K562 (cell line): ENCODE measurements at regions not wholly inside any gene's neighbourhood (a gene's known extent, or its start where the extent isn't known, plus 50 kb on each side); places are given as distances from the start of the nearest gene placed in this dataset.

Experiments used
- DNMT1 ChIP-seq: fragments of 450-650 bp; IDR thresholded peaks from 2 replicates; pipeline ENCODE4 v1.6.1; 2016; ENCODE audit warnings: antibody characterized with exemption, mild to moderate bottlenecking
- GATAD2B ChIP-seq: fragments of 450-650 bp; IDR thresholded peaks from 2 replicates; pipeline ENCODE4 v1.6.1; 2017; ENCODE audit warnings: mild to moderate bottlenecking, borderline replicate concordance
- HLTF ChIP-seq: fragments of 450-650 bp; IDR thresholded peaks from 2 replicates; pipeline ENCODE4 v1.6.1; 2016
- HNRNPUL1 ChIP-seq: fragments of 200-400 bp; formaldehyde crosslinking; IDR thresholded peaks from 2 replicates; pipeline ENCODE4 v1.6.1; 2017; ENCODE audit warnings: low read length
- NCOR1 ChIP-seq: fragments of 450-650 bp; IDR thresholded peaks from 2 replicates; pipeline ENCODE4 v1.6.1; 2016; ENCODE audit warnings: mild to moderate bottlenecking, moderate library complexity
- NR2C1 ChIP-seq, 2 experiments: fragments of 450-650 bp; IDR thresholded peaks; 2 replicates each; pipeline ENCODE4 v1.6.1; 2017; ENCODE audit warnings: mild to moderate bottlenecking in 2 of 2, antibody characterized with exemption in 1 of 2, inconsistent platforms in 1 of 2, missing compliant biosample characterization in 1 of 2, missing genetic modification characterization in 1 of 2
- PCBP1 ChIP-seq: fragments of 200-400 bp; formaldehyde crosslinking; IDR thresholded peaks from 2 replicates; pipeline ENCODE4 v1.6.1; 2018; ENCODE audit warnings: mild to moderate bottlenecking, low read depth, low read length; ENCODE audit not compliant: poor library complexity, severe bottlenecking
- RB1 ChIP-seq: fragments of 450-650 bp; IDR thresholded peaks from 2 replicates; pipeline ENCODE4 v1.6.1; 2017; ENCODE audit warnings: low read depth, mild to moderate bottlenecking
- RBM15 ChIP-seq: fragments of 200-400 bp; formaldehyde crosslinking; IDR thresholded peaks from 2 replicates; pipeline ENCODE4 v1.6.1; 2018; ENCODE audit warnings: mild to moderate bottlenecking, low read length, moderate library complexity; ENCODE audit not compliant: insufficient read depth
- SAFB ChIP-seq: fragments of 200-400 bp; formaldehyde crosslinking; IDR thresholded peaks from 2 replicates; pipeline ENCODE4 v1.6.1; 2017; ENCODE audit warnings: low read depth, low read length, borderline replicate concordance
- SOX6 ChIP-seq: fragments of 450-650 bp; IDR thresholded peaks from 2 replicates; pipeline ENCODE4 v1.6.1; 2014; ENCODE audit warnings: mild to moderate bottlenecking
- ZNF699 ChIP-seq: fragments of 250-450 bp; sonication (Bioruptor Pico); IDR thresholded peaks from 2 replicates; pipeline ENCODE4 v1.8.0; 2021; ENCODE audit warnings: mild to moderate bottlenecking, moderate library complexity; ENCODE audit not compliant: insufficient replicate concordance
- TF ChIP-seq, protein P1 (sequence below): fragments of 150-350 bp; IDR thresholded peaks from 2 replicates; pipeline ENCODE4 v1.6.1; 2014; ENCODE audit warnings: low read depth, mild to moderate bottlenecking, low read length, borderline replicate concordance
- TF ChIP-seq, protein P2 (sequence below): sonication (generic); formaldehyde crosslinking; IDR thresholded peaks from 2 replicates; pipeline ENCODE4 v1.8.1; 2022; ENCODE audit warnings: missing genetic modification reagents
- TF ChIP-seq, protein P3 (sequence below): sonication (generic); formaldehyde crosslinking; IDR thresholded peaks from 2 replicates; pipeline ENCODE4 v1.8.0; 2022; ENCODE audit warnings: missing genetic modification reagents, mild to moderate bottlenecking, moderate library complexity, borderline replicate concordance
- TF ChIP-seq, protein P4 (sequence below), 3 experiments: fragments of 200-800 bp in 1 of 3; sonication (Bioruptor generic) in 1 of 3; sonication (generic) in 1 of 3; formaldehyde crosslinking in 1 of 3; IDR thresholded peaks; 2 replicates each; pipeline versions ENCODE4 v1.6.1 to v1.8.0; 2016 to 2022; ENCODE audit warnings: mild to moderate bottlenecking in 2 of 3, missing compliant biosample characterization in 2 of 3, missing genetic modification characterization in 2 of 3, missing genetic modification reagents in 1 of 3
- TF ChIP-seq, protein P5 (sequence below): IDR thresholded peaks from 2 replicates; pipeline ENCODE4 v1.6.1; 2014; ENCODE audit warnings: antibody characterized with exemption
- TF ChIP-seq, protein P6 (sequence below): fragments of 450-650 bp; formaldehyde crosslinking; IDR thresholded peaks from 2 replicates; pipeline ENCODE4 v1.4.0; 2022; ENCODE audit warnings: mild to moderate bottlenecking, moderate library complexity

DNA sequence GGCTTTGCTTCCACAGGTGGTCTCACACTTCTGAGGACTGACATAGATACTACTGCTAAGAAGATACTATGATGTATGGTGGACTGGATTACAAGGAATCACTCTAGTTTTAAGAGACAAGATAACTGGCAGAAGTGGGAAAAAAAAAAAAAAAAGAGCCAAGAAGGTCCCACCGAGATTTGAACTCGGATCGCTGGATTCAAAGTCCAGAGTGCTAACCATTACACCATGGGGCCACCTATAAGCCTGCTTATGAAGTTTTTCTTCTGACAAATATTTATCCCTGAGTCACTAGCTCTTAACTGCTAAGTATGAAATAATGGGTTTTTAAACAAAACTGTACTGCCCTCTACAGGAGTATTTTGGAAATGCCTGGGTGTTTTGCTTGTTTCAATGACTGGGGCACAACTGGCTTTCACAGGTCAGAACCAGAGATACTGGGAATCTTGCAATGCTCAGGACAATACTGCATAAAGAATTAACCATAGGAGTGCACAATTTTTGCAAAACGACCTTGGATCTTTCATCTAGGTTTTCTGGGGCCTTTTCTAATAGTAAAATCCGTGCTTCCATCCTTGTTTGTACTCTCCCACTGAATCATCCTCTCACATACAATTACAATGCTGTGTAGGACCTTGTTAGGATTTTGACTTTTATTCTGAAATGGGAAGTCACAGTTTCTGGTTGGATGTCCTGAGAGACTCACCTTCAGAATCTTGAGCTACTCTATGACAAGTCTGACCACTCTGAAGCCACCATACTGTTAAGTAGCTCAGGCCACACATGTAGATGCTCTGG is 116.3 kb downstream of the OR2B2 start (continued):
- TF ChIP-seq, protein P1, sequence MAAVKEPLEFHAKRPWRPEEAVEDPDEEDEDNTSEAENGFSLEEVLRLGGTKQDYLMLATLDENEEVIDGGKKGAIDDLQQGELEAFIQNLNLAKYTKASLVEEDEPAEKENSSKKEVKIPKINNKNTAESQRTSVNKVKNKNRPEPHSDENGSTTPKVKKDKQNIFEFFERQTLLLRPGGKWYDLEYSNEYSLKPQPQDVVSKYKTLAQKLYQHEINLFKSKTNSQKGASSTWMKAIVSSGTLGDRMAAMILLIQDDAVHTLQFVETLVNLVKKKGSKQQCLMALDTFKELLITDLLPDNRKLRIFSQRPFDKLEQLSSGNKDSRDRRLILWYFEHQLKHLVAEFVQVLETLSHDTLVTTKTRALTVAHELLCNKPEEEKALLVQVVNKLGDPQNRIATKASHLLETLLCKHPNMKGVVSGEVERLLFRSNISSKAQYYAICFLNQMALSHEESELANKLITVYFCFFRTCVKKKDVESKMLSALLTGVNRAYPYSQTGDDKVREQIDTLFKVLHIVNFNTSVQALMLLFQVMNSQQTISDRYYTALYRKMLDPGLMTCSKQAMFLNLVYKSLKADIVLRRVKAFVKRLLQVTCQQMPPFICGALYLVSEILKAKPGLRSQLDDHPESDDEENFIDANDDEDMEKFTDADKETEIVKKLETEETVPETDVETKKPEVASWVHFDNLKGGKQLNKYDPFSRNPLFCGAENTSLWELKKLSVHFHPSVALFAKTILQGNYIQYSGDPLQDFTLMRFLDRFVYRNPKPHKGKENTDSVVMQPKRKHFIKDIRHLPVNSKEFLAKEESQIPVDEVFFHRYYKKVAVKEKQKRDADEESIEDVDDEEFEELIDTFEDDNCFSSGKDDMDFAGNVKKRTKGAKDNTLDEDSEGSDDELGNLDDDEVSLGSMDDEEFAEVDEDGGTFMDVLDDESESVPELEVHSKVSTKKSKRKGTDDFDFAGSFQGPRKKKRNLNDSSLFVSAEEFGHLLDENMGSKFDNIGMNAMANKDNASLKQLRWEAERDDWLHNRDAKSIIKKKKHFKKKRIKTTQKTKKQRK, result no peak
- TF ChIP-seq, protein P2, sequence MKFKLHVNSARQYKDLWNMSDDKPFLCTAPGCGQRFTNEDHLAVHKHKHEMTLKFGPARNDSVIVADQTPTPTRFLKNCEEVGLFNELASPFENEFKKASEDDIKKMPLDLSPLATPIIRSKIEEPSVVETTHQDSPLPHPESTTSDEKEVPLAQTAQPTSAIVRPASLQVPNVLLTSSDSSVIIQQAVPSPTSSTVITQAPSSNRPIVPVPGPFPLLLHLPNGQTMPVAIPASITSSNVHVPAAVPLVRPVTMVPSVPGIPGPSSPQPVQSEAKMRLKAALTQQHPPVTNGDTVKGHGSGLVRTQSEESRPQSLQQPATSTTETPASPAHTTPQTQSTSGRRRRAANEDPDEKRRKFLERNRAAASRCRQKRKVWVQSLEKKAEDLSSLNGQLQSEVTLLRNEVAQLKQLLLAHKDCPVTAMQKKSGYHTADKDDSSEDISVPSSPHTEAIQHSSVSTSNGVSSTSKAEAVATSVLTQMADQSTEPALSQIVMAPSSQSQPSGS (CRISPR knock-in tag), result no peak
- TF ChIP-seq, protein P3, sequence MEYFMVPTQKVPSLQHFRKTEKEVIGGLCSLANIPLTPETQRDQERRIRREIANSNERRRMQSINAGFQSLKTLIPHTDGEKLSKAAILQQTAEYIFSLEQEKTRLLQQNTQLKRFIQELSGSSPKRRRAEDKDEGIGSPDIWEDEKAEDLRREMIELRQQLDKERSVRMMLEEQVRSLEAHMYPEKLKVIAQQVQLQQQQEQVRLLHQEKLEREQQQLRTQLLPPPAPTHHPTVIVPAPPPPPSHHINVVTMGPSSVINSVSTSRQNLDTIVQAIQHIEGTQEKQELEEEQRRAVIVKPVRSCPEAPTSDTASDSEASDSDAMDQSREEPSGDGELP (CRISPR knock-in tag), result no peak
- TF ChIP-seq SAFB, result no peak
- no peak for TF ChIP-seq RBM15
- peak; percentile 76 for TF ChIP-seq GATAD2B
- TF ChIP-seq, protein P4, sequence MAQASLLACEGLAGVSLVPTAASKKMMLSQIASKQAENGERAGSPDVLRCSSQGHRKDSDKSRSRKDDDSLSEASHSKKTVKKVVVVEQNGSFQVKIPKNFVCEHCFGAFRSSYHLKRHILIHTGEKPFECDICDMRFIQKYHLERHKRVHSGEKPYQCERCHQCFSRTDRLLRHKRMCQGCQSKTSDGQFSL (CRISPR knock-in tag; IDR thresholded peaks at IDR 0.05), result no peak
- TF ChIP-seq, protein P4 (tag; IDR thresholded peaks at IDR 0.05), result no peak
- TF ChIP-seq HLTF, result 0 out of 2 replicates have a peak, but pooled peaks have one; percentile 22
- TF ChIP-seq NCOR1, result no peak
- no peak for TF ChIP-seq PCBP1
- no peak for TF ChIP-seq ZNF699 (CRISPR knock-in tag)
- peak; percentile 77 for TF ChIP-seq RB1
- TF ChIP-seq, protein P5, sequence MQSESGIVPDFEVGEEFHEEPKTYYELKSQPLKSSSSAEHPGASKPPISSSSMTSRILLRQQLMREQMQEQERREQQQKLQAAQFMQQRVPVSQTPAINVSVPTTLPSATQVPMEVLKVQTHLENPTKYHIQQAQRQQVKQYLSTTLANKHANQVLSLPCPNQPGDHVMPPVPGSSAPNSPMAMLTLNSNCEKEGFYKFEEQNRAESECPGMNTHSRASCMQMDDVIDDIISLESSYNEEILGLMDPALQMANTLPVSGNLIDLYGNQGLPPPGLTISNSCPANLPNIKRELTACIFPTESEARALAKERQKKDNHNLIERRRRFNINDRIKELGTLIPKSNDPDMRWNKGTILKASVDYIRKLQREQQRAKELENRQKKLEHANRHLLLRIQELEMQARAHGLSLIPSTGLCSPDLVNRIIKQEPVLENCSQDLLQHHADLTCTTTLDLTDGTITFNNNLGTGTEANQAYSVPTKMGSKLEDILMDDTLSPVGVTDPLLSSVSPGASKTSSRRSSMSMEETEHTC, result no peak
- TF ChIP-seq NR2C1 (IDR thresholded peaks at IDR 0.05), result no peak; the same call in 1 of the 2 replicates
- no peak for TF ChIP-seq NR2C1 (tag; IDR thresholded peaks at IDR 0.05)
- TF ChIP-seq SOX6, result peak; percentile 78
- TF ChIP-seq HNRNPUL1, result no peak
- no peak for TF ChIP-seq DNMT1
- TF ChIP-seq, protein P6, sequence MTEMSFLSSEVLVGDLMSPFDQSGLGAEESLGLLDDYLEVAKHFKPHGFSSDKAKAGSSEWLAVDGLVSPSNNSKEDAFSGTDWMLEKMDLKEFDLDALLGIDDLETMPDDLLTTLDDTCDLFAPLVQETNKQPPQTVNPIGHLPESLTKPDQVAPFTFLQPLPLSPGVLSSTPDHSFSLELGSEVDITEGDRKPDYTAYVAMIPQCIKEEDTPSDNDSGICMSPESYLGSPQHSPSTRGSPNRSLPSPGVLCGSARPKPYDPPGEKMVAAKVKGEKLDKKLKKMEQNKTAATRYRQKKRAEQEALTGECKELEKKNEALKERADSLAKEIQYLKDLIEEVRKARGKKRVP (CRISPR knock-in tag), result peak; percentile 20; the same call in 1 of the 2 replicates
